ENCODE measurements at regions not wholly inside any gene's neighbourhood (a gene's known extent, or its start where the extent isn't known, plus 50 kb on each side); places are given as distances from the start of the nearest gene placed in this dataset.
"Not testable (repeated sequence)": the region's sequence is repeated elsewhere in the genome, so short reads cannot be mapped to it uniquely, and the experiment has no call there.

- Histone ChIP-seq H3K4me3 (ENCODE audit: low read depth, low read length, poor library complexity, severe bottlenecking) (no peak overlapping the region), H3K27ac (ENCODE audit: low read depth, low read length, poor library complexity, severe bottlenecking) (no peak overlapping the region), H3K4me2 (ENCODE audit: low read length) (no peak overlapping the region), H4K20me1 (ENCODE audit: insufficient read depth, low read length) (no peaks in the 10 kb centered on the region), H2AFZ (ENCODE audit: low read length) (no peak overlapping the region), H3K36me3 (ENCODE audit: insufficient read depth, low read length) (no peaks in the 10 kb centered on the region), H3K9me3 (ENCODE audit: low read length) (no peaks in the 10 kb centered on the region), H3K4me1 (ENCODE audit: insufficient read depth, low read length, poor library complexity, severe bottlenecking) (no peaks in the 10 kb centered on the region), H3K79me2 (ENCODE audit: insufficient read depth, low read depth, low read length) (no peaks in the 10 kb centered on the region), H3K9me2 (ENCODE audit: insufficient read depth, low read length) (no peaks in the 10 kb centered on the region)
- ChIA-PET POLR2A (no interaction called here), CTCF (ENCODE audit: unreplicated experiment) (no interaction called here)
- intact Hi-C loops (cut with micrococcal nuclease; ENCODE audit: unreplicated experiment) = no loop called here
- TF ChIP-seq EZH2phosphoT487 (IDR thresholded peaks at IDR 0.05; ENCODE audit: borderline replicate concordance, low read depth, low read length) = no peak
- TF ChIP-seq CTCF (conservative IDR thresholded peaks at IDR 0.05; ENCODE audit: low read length) = no peak
- DNase-seq (ENCODE audit: low spot score) = no peak
- BruUV-seq (replicated peaks) = no TSS peak
Observed at GRCh38 chr3:8438507-8439079, 63.0 kb upstream of the LMCD1 start.

- H3K4me3 ChIP-seq (ENCODE audit: low read depth, low read length, poor library complexity, severe bottlenecking); H2AFZ ChIP-seq (ENCODE audit: low read length); CTCF ChIA-PET (ENCODE audit: unreplicated experiment); H3K36me3 ChIP-seq (ENCODE audit: insufficient read depth, low read length); H3K9me3 ChIP-seq (ENCODE audit: low read length); DNase-seq (ENCODE audit: low spot score); H4K20me1 ChIP-seq (ENCODE audit: insufficient read depth, low read length); intact Hi-C loops (cut with micrococcal nuclease; ENCODE audit: unreplicated experiment); BruUV-seq (replicated peaks); POLR2A ChIA-PET; H3K4me2 ChIP-seq (ENCODE audit: low read length); H3K27ac ChIP-seq (ENCODE audit: low read depth, low read length, poor library complexity, severe bottlenecking); H3K4me1 ChIP-seq (ENCODE audit: insufficient read depth, low read length, poor library complexity, severe bottlenecking); H3K9me2 ChIP-seq (ENCODE audit: insufficient read depth, low read length); H3K79me2 ChIP-seq (ENCODE audit: insufficient read depth, low read depth, low read length): not testable (repeated sequence)
Observed at GRCh38 chr3:8440142-8440541, 61.5 kb upstream of the LMCD1 start.

GRCh38 chr3:8441969-8442559, 59.6 kb upstream of the LMCD1 start:
- TF ChIP-seq EZH2phosphoT487 (IDR thresholded peaks at IDR 0.05; ENCODE audit: borderline replicate concordance, low read depth, low read length) = no peak
- TF ChIP-seq CTCF (conservative IDR thresholded peaks at IDR 0.05; ENCODE audit: low read length) = peak; percentile 81
- H3K4me2 ChIP-seq (ENCODE audit: low read length) = no peak overlapping the region
- no peak overlapping the region for H3K27ac ChIP-seq (ENCODE audit: low read depth, low read length, poor library complexity, severe bottlenecking)
- no peaks in the 10 kb centered on the region for H3K4me1 ChIP-seq (ENCODE audit: insufficient read depth, low read length, poor library complexity, severe bottlenecking)
- no peaks in the 10 kb centered on the region for H4K20me1 ChIP-seq (ENCODE audit: insufficient read depth, low read length)
- POLR2A ChIA-PET = interaction anchor here (1.1 kb wide), 1 partner anchor 8 kb away, joined by 3 read pairs; no protein-coding TSS in a partner anchor
- no TSS peak for BruUV-seq (replicated peaks)
- no peaks in the 10 kb centered on the region for H3K9me2 ChIP-seq (ENCODE audit: insufficient read depth, low read length)
- peak; percentile 12 for DNase-seq (ENCODE audit: low spot score)
- no peak overlapping the region for H2AFZ ChIP-seq (ENCODE audit: low read length)
- H3K36me3 ChIP-seq (ENCODE audit: insufficient read depth, low read length) = no peaks in the 10 kb centered on the region
- no peaks in the 10 kb centered on the region for H3K9me3 ChIP-seq (ENCODE audit: low read length)
- H3K79me2 ChIP-seq (ENCODE audit: insufficient read depth, low read depth, low read length) = no peaks in the 10 kb centered on the region
- CTCF ChIA-PET (ENCODE audit: unreplicated experiment) = no interaction called here
- intact Hi-C loops (cut with micrococcal nuclease; ENCODE audit: unreplicated experiment) = loop anchor here (2.0 kb wide), 1 partner anchor 181 kb away; no protein-coding TSS in a partner anchor
- no peak overlapping the region for H3K4me3 ChIP-seq (ENCODE audit: low read depth, low read length, poor library complexity, severe bottlenecking)

All from OCI-LY7 (cell line).